CD14-positive monocyte (primary cell): ENCODE measurements at regions not wholly inside any gene's neighbourhood (a gene's known extent, or its start where the extent isn't known, plus 50 kb on each side); places are given as distances from the start of the nearest gene placed in this dataset.

ENCODE experiments used
- DNase-seq, 3 donors: peaks; one replicate each; pipeline ENCODE4 v3.0.0-alpha.2; 2011 to 2022
- H2AFZ ChIP-seq: 2 replicates; pipeline ENCODE4 v1.6.0; 2012; ENCODE audit warnings: mild to moderate bottlenecking, low read depth, low read length, inconsistent platforms; ENCODE audit not compliant: insufficient read depth, poor library complexity, severe bottlenecking
- H3K27ac ChIP-seq, 2 donors: 1 replicate in 1 of 2; 2 replicates in 1 of 2; pipeline ENCODE4 v1.5.1; 2012 to 2013; ENCODE audit warnings: low read length in 2 of 2, control low read depth in 1 of 2, inconsistent platforms in 1 of 2, low read depth in 1 of 2, mild to moderate bottlenecking in 1 of 2
- H3K27me3 ChIP-seq, 2 donors: one replicate each; pipeline versions ENCODE4 v1.6.0 to v1.6.1; 2011 to 2013; ENCODE audit warnings: low read length in 2 of 2; ENCODE audit not compliant: control insufficient read depth in 2 of 2, insufficient read depth in 2 of 2
- H3K36me3 ChIP-seq, 2 donors: replicated peaks in 1 of 2; 1 replicate in 1 of 2; 2 replicates in 1 of 2; pipeline versions ENCODE4 v1.5.1 to v1.6.1; 2012 to 2013; ENCODE audit warnings: low read length in 2 of 2, control low read depth in 1 of 2, inconsistent platforms in 1 of 2, mild to moderate bottlenecking in 1 of 2; ENCODE audit not compliant: insufficient read depth in 2 of 2, control insufficient read depth in 1 of 2
- H3K4me1 ChIP-seq, 2 donors: 1 replicate in 1 of 2; 2 replicates in 1 of 2; pipeline versions ENCODE4 v1.5.1 to v1.6.1; 2012 to 2013; ENCODE audit warnings: low read length in 2 of 2, control low read depth in 1 of 2, inconsistent platforms in 1 of 2, mild to moderate bottlenecking in 1 of 2, moderate library complexity in 1 of 2; ENCODE audit not compliant: insufficient read depth in 2 of 2, control insufficient read depth in 1 of 2
- H3K4me2 ChIP-seq: replicated peaks from 2 replicates; pipeline ENCODE3; 2012; ENCODE audit warnings: low read length, moderate library complexity, mild to moderate bottlenecking; ENCODE audit not compliant: poor library complexity, severe bottlenecking; ENCODE audit errors: extremely low read depth
- H3K4me3 ChIP-seq, 3 experiments: fragments of 200-600 bp in 1 of 3; sonication (generic) in 1 of 3; replicated peaks in 1 of 3; 1 replicate in 2 of 3; 2 replicates in 1 of 3; pipeline ENCODE4 v1.5.1; 2011 to 2013; ENCODE audit warnings: low read length in 3 of 3, mild to moderate bottlenecking in 3 of 3, control low read depth in 2 of 3, low read depth in 2 of 3, inconsistent platforms in 1 of 3, moderate library complexity in 1 of 3
- H3K79me2 ChIP-seq: 2 replicates; pipeline ENCODE4 v1.6.0; 2012; ENCODE audit warnings: mild to moderate bottlenecking, control low read depth, inconsistent platforms, low read length, moderate library complexity; ENCODE audit not compliant: insufficient read depth
- H3K9ac ChIP-seq: 2 replicates; pipeline ENCODE4 v1.6.0; 2017; ENCODE audit warnings: low read length, mild to moderate bottlenecking; ENCODE audit not compliant: insufficient read depth, poor library complexity, severe bottlenecking
- H3K9me3 ChIP-seq, 2 donors: replicated peaks in 1 of 2; 1 replicate in 1 of 2; 2 replicates in 1 of 2; pipeline versions ENCODE4 v1.5.1 to v1.6.1; 2012 to 2013; ENCODE audit warnings: low read length in 2 of 2, control low read depth in 1 of 2; ENCODE audit not compliant: control insufficient read depth in 1 of 2, insufficient read depth in 1 of 2
- H4K20me1 ChIP-seq: 2 replicates; pipeline ENCODE4 v1.6.0; 2012; ENCODE audit warnings: mild to moderate bottlenecking, low read length, control low read depth, moderate library complexity; ENCODE audit not compliant: insufficient read depth
- H3K27ac Mint-ChIP-seq, 7 donors: one replicate each; pipeline ENCODE4 v1.8.0; 2020; ENCODE audit warnings: mild to moderate bottlenecking in 7 of 7, mixed read lengths in 7 of 7, moderate library complexity in 6 of 7, inconsistent platforms in 2 of 7
- H3K27me3 Mint-ChIP-seq, 3 donors: one replicate each; pipeline ENCODE4 v1.8.0; 2021 to 2022; ENCODE audit warnings: low read depth in 3 of 3, mild to moderate bottlenecking in 3 of 3, mixed read lengths in 3 of 3, moderate library complexity in 3 of 3, inconsistent platforms in 1 of 3
- H3K36me3 Mint-ChIP-seq, 2 donors: one replicate each; pipeline ENCODE4 v1.8.0; 2020; ENCODE audit warnings: mixed read lengths in 2 of 2, inconsistent platforms in 1 of 2, mild to moderate bottlenecking in 1 of 2
- H3K4me1 Mint-ChIP-seq: one replicate; pipeline ENCODE4 v1.8.0; 2020; ENCODE audit warnings: mild to moderate bottlenecking, mixed read lengths
- H3K4me3 Mint-ChIP-seq, 2 donors: one replicate each; pipeline ENCODE4 v1.8.0; 2020; ENCODE audit warnings: mild to moderate bottlenecking in 2 of 2, mixed read lengths in 2 of 2, moderate library complexity in 1 of 2
- H3K9me3 Mint-ChIP-seq, 7 donors: one replicate each; pipeline ENCODE4 v1.8.0; 2020 to 2022; ENCODE audit warnings: mixed read lengths in 7 of 7, mild to moderate bottlenecking in 6 of 7, moderate library complexity in 6 of 7, inconsistent platforms in 2 of 7
- WGBS: methylation state at CpG from one replicate; pipeline ENCODE4 v1.1.5; 2013; ENCODE audit warnings: missing lambda C conversion rate; ENCODE audit not compliant: insufficient coverage; 5-methylcytosine and 5-hydroxymethylcytosine counted together
- intact Hi-C, 2 donors: fragments of 100-400 bp; cut with micrococcal nuclease; formaldehyde crosslinking; loops; one replicate each; pipeline versions ENCODE4 v1.15.0 to v1.15.1; 2023
- TF ChIP-seq, protein P1 (sequence below): fragments of 200-600 bp; IDR thresholded peaks from one replicate; pipeline ENCODE4 v1.8.0; 2022; ENCODE audit warnings: antibody characterized with exemption, mild to moderate bottlenecking

DNA sequence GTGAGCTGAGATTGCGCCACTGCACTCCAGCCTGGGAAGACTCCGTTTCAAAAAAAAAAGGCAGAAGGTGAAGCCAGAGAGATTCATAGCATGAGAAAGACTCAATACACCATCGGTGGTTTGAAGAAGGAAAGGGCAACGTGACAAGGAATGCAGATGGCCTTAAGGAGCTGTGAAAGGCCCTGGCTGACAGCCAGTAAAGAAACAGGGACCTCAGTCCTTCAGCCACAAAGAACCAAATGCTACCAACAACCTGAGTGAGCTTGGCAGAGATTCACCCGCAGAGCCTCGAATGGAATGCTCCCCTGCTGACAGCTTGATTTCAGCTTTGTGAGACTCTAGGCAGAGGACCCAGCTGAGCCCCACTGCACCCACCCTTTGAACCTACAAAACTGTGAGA is 154.9 kb upstream of the NDUFV2 start:
- Histone ChIP-seq H3K36me3 (no peaks in the 10 kb centered on the region), H3K9me3 (no peaks in the 10 kb centered on the region), H3K27me3 (no peaks in the 10 kb centered on the region), H3K4me2 (no peak overlapping the region), H2AFZ (no peak overlapping the region), H3K4me3 (no peak overlapping the region), H3K9ac (no peak overlapping the region), H3K4me1 (peaks cover 6 to 13% of the 10 kb centered on the region in 2 donors), H3K79me2 (no peaks in the 10 kb centered on the region), H3K27ac (no peak overlapping the region), H4K20me1 (no peaks in the 10 kb centered on the region)
- Mint-ChIP-seq H3K27me3 (peaks cover 5 to 12% (median 11%) of the 10 kb centered on the region in 3 donors), H3K36me3 (no peaks in the 10 kb centered on the region), H3K4me1 (peaks cover 15% of the 10 kb centered on the region), H3K4me3 (no peak overlapping the region), H3K27ac (no peak overlapping the region), H3K9me3 (peaks cover 0 to 9% (median 4%) of the 10 kb centered on the region in 7 donors)
- WGBS: 64% methylated on average over 3 of the region's 6 CpGs
- TF ChIP-seq, protein P1, sequence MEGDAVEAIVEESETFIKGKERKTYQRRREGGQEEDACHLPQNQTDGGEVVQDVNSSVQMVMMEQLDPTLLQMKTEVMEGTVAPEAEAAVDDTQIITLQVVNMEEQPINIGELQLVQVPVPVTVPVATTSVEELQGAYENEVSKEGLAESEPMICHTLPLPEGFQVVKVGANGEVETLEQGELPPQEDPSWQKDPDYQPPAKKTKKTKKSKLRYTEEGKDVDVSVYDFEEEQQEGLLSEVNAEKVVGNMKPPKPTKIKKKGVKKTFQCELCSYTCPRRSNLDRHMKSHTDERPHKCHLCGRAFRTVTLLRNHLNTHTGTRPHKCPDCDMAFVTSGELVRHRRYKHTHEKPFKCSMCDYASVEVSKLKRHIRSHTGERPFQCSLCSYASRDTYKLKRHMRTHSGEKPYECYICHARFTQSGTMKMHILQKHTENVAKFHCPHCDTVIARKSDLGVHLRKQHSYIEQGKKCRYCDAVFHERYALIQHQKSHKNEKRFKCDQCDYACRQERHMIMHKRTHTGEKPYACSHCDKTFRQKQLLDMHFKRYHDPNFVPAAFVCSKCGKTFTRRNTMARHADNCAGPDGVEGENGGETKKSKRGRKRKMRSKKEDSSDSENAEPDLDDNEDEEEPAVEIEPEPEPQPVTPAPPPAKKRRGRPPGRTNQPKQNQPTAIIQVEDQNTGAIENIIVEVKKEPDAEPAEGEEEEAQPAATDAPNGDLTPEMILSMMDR: no peak
- intact Hi-C loops: no loop called here
- no peak for DNase-seq

DNA sequence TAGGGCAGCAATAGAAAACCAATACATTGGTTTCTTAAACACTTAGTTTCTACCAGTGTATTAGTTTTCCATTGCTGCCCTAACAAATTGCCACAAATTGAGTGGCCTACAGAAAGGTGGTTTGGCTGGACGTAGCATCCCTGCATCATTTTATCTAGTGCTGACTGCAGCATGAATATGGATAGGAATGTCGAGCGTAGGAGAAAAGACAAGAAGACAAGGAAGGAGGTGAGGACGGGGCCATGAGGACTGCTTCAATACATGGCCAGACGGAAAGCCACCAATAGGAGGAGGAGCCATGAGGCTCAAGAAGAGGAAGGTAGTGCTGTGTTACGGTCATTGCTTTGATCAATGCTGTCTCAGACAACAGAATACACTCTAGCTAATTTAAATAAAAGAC is 154.5 kb upstream of the NDUFV2 start:
- peaks cover 8 to 12% (median 11%) of the 10 kb centered on the region in 3 donors for H3K27me3 Mint-ChIP-seq
- peaks cover 15% of the 10 kb centered on the region for H3K4me1 Mint-ChIP-seq
- Histone ChIP-seq H3K4me3 (no peak overlapping the region), H4K20me1 (no peaks in the 10 kb centered on the region), H3K9me3 (no peaks in the 10 kb centered on the region), H3K36me3 (no peaks in the 10 kb centered on the region), H3K79me2 (no peaks in the 10 kb centered on the region), H3K27me3 (no peaks in the 10 kb centered on the region), H3K9ac (no peak overlapping the region), H3K4me2 (no peak overlapping the region), H3K4me1 (peaks cover 6 to 13% of the 10 kb centered on the region in 2 donors), H3K27ac (no peak overlapping the region), H2AFZ (no peak overlapping the region)
- H3K36me3 Mint-ChIP-seq: no peaks in the 10 kb centered on the region
- intact Hi-C loops: no loop called here
- WGBS: 95% methylated on average over 4 of the region's 6 CpGs
- no peak for DNase-seq
- no peak overlapping the region for H3K27ac Mint-ChIP-seq
- H3K4me3 Mint-ChIP-seq: no peak overlapping the region
- peaks cover 0 to 9% (median 4%) of the 10 kb centered on the region in 7 donors for H3K9me3 Mint-ChIP-seq
- TF ChIP-seq, protein P1: no peak
